HG03460 (cell line): ENCODE measurements at regions not wholly inside any gene's neighbourhood (a gene's known extent, or its start where the extent isn't known, plus 50 kb on each side); places are given as distances from the start of the nearest gene placed in this dataset.

Experiments
- ATAC-seq: cut with Tn5 transposase; IDR thresholded peaks from one replicate; pipeline ENCODE4 v1.9.1; 2021; ENCODE audit not compliant: unreplicated experiment

GRCh38 chr10:123521076-123521475, 145.1 kb upstream of the GPR26 start:
- ATAC-seq, result no peak

- ATAC-seq, result no peak
These were observed 144.6 kb upstream of the GPR26 start for GRCh38 chr10:123521556-123521955.

- ATAC-seq, result no peak
These were observed 143.3 kb upstream of the GPR26 start for GRCh38 chr10:123522702-123523312.

- ATAC-seq, result no peak
These were observed 142.3 kb upstream of the GPR26 start for GRCh38 chr10:123523833-123524232.

- no peak for ATAC-seq
These were observed 139.6 kb upstream of the GPR26 start for GRCh38 chr10:123526356-123527064.

- no peak for ATAC-seq
These were observed 139.0 kb upstream of the GPR26 start for GRCh38 chr10:123527151-123527550.

GRCh38 chr10:123529146-123529760, 136.9 kb upstream of the GPR26 start:
- ATAC-seq, result no peak

- ATAC-seq, result no peak
These were observed 135.8 kb upstream of the GPR26 start for GRCh38 chr10:123530166-123530870.

GRCh38 chr10:123535386-123535785, 130.8 kb upstream of the GPR26 start:
- no peak for ATAC-seq

- no peak for ATAC-seq
These were observed 129.8 kb upstream of the GPR26 start for GRCh38 chr10:123536176-123536845.

GRCh38 chr10:123537188-123537961, 128.8 kb upstream of the GPR26 start:
- no peak for ATAC-seq

- no peak for ATAC-seq
These were observed 127.5 kb upstream of the GPR26 start for GRCh38 chr10:123538401-123539320.

GRCh38 chr10:123544986-123545385, 121.2 kb upstream of the GPR26 start:
- ATAC-seq, result no peak

- no peak for ATAC-seq
These were observed 117.4 kb upstream of the GPR26 start for GRCh38 chr10:123548770-123549169.

- ATAC-seq, result no peak
These were observed 116.2 kb upstream of the GPR26 start for GRCh38 chr10:123549761-123550454.

GRCh38 chr10:123550675-123551096, 115.5 kb upstream of the GPR26 start:
- no peak for ATAC-seq

GRCh38 chr10:123551259-123551658, 114.9 kb upstream of the GPR26 start:
- ATAC-seq, result no peak

GRCh38 chr10:123552760-123553554, 113.2 kb upstream of the GPR26 start:
- peak; percentile 53 for ATAC-seq
